ENCODE measurements at regions not wholly inside any gene's neighbourhood (a gene's known extent, or its start where the extent isn't known, plus 50 kb on each side); places are given as distances from the start of the nearest gene placed in this dataset.

DNA sequence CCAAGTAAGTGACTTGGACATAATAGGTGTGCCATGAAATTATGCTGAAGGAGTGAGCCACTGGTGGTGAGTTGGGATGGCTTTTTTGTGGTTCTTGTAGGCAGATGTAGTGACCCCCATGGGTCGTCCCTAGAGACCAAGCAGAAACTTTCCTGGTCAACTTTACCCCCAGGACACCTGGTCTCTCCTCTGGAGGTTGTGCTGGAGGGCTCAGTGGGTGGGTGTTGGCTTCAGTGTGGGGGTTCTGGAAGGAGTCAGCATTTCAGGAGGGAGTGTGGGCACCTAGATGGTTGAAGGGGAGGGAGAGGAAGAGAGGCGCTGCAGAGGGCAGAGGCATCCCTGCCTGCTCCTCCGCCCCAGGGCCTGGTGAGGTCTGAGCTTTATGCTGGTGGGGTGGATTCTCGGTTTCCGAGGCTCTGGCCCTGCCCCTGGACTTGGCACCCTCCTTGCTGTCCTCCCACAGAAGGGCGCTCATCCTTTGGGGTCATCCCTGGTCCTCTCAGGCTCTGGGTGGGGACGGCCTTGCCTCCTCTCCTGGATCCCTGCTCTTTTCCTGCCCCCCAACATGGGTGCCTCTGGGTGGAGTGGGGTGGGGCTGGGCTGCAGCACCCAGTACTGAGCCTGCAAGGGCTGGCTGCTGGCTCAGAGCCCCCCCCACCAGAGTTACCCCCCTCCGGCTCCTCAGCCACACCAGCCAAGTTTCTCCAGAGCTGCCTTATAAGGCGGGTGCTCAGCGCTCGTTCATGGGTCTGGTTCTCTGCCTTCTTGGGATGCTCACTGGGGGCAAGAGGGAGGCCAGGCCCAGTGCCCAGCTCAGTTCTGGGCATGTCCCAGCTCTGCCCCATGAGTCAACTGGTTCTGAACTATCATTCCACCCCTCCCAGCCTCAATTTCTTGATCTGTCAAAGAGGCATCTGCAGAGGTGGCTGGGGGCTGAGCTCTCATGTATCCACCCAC lies 266.8 kb downstream of the SEC14L1 start:
- TF ChIP-seq POLR2AphosphoS5 (IDR thresholded peaks at IDR 0.05): no peak
- TF ChIP-seq, protein P1, sequence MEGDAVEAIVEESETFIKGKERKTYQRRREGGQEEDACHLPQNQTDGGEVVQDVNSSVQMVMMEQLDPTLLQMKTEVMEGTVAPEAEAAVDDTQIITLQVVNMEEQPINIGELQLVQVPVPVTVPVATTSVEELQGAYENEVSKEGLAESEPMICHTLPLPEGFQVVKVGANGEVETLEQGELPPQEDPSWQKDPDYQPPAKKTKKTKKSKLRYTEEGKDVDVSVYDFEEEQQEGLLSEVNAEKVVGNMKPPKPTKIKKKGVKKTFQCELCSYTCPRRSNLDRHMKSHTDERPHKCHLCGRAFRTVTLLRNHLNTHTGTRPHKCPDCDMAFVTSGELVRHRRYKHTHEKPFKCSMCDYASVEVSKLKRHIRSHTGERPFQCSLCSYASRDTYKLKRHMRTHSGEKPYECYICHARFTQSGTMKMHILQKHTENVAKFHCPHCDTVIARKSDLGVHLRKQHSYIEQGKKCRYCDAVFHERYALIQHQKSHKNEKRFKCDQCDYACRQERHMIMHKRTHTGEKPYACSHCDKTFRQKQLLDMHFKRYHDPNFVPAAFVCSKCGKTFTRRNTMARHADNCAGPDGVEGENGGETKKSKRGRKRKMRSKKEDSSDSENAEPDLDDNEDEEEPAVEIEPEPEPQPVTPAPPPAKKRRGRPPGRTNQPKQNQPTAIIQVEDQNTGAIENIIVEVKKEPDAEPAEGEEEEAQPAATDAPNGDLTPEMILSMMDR (IDR thresholded peaks at IDR 0.05): no peak
- TF ChIP-seq POLR2A (IDR thresholded peaks at IDR 0.05): no peak
- no peak for TF ChIP-seq EP300 (IDR thresholded peaks at IDR 0.05)

All from upper lobe of left lung (tissue), 4 donors.